GM06990 (cell line): ENCODE measurements at regions not wholly inside any gene's neighbourhood (a gene's known extent, or its start where the extent isn't known, plus 50 kb on each side); places are given as distances from the start of the nearest gene placed in this dataset.

Experiments used
- DNase-seq: peaks from one replicate; pipeline ENCODE4 v3.0.0-alpha.2; 2011; ENCODE audit not compliant: insufficient read length; ENCODE audit errors: extremely low read depth
- H3K27me3 ChIP-seq: replicated peaks from 2 replicates; pipeline ENCODE4 v1.6.0; 2011; ENCODE audit warnings: low read length; ENCODE audit not compliant: control insufficient read depth, insufficient read depth
- H3K36me3 ChIP-seq: 2 replicates; pipeline ENCODE4 v1.5.1; 2011; ENCODE audit warnings: low read length; ENCODE audit not compliant: control insufficient read depth, insufficient read depth
- H3K4me3 ChIP-seq: replicated peaks from 2 replicates; pipeline ENCODE4 v1.5.1; 2011; ENCODE audit warnings: low read depth, mild to moderate bottlenecking, control low read depth, low read length
- TF ChIP-seq, protein P1 (sequence below): IDR thresholded peaks from 2 replicates; pipeline ENCODE4 v1.5.1; 2011; ENCODE audit warnings: low read length, control low read depth, mild to moderate bottlenecking, inconsistent platforms; ENCODE audit not compliant: insufficient read depth, poor library complexity, severe bottlenecking

GRCh38 chr12:60644076-60644475, 1048.2 kb downstream of the SLC16A7 start:
- Histone ChIP-seq H3K4me3 (no peak overlapping the region), H3K27me3 (no peaks in the 10 kb centered on the region), H3K36me3 (no peaks in the 10 kb centered on the region)
- TF ChIP-seq, protein P1, sequence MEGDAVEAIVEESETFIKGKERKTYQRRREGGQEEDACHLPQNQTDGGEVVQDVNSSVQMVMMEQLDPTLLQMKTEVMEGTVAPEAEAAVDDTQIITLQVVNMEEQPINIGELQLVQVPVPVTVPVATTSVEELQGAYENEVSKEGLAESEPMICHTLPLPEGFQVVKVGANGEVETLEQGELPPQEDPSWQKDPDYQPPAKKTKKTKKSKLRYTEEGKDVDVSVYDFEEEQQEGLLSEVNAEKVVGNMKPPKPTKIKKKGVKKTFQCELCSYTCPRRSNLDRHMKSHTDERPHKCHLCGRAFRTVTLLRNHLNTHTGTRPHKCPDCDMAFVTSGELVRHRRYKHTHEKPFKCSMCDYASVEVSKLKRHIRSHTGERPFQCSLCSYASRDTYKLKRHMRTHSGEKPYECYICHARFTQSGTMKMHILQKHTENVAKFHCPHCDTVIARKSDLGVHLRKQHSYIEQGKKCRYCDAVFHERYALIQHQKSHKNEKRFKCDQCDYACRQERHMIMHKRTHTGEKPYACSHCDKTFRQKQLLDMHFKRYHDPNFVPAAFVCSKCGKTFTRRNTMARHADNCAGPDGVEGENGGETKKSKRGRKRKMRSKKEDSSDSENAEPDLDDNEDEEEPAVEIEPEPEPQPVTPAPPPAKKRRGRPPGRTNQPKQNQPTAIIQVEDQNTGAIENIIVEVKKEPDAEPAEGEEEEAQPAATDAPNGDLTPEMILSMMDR = no peak
- DNase-seq = no peak

GRCh38 chr12:60666895-60667294, 1071.1 kb downstream of the SLC16A7 start:
- no peaks in the 10 kb centered on the region for H3K27me3 ChIP-seq
- no peak for DNase-seq
- H3K4me3 ChIP-seq = no peak overlapping the region
- H3K36me3 ChIP-seq = no peaks in the 10 kb centered on the region
- TF ChIP-seq, protein P1 = no peak

DNA sequence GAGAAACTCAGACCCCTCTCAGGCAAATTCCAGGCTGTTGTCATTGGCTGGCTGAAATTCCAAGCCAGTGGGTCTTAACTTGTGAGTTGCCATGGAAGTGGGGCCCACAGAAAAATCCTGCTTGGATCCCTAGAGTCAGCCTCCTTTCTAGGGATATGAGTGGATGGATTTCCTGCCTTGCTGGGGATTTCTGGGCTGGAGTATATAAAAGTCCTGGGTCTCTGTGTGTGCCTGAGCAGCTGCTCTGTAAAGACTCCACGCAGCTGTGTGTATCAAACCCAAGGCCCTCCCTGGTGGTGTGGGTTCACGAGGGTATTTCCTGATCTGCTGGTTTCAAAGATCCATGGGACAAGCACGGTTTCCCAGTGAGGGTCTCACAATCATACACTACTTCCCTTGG, 1077.1 kb downstream of the SLC16A7 start:
- TF ChIP-seq, protein P1 = no peak
- DNase-seq = no peak
- Histone ChIP-seq H3K36me3 (no peaks in the 10 kb centered on the region), H3K4me3 (no peak overlapping the region), H3K27me3 (no peaks in the 10 kb centered on the region)

DNA sequence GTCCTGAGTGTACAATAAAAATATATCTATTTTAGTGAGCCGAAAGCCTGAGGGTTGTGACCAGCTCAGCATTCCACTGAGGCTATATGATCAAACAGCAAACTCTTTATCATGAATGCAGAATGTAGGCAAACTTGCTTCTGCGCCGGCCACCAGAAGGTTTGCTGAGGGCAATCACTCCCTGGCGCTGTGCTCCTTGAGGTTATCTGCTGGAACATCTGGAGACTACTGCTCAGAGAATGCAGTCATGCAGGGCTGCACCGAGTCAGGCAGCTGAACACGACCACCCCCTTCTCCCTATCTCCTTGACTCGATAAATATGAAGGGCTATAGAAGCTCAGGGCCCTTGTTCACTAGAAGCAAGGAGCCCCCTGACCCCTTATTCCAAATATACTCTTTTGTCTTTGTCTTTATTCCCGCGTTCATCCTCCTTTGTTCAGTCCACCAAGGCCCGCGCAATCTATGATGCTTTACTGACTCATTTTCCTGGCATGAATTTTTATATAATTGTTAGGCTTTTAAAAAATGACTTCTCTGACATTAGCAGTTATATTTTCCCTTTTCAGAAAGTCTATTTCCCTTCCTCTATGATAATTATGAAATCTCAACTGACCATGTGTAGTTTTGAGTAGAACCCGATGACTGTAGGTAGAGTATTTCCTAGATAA, 1089.3 kb downstream of the SLC16A7 start:
- TF ChIP-seq, protein P1 = no peak
- Histone ChIP-seq H3K36me3 (no peaks in the 10 kb centered on the region), H3K4me3 (no peak overlapping the region), H3K27me3 (no peaks in the 10 kb centered on the region)
- DNase-seq = no peak

DNA sequence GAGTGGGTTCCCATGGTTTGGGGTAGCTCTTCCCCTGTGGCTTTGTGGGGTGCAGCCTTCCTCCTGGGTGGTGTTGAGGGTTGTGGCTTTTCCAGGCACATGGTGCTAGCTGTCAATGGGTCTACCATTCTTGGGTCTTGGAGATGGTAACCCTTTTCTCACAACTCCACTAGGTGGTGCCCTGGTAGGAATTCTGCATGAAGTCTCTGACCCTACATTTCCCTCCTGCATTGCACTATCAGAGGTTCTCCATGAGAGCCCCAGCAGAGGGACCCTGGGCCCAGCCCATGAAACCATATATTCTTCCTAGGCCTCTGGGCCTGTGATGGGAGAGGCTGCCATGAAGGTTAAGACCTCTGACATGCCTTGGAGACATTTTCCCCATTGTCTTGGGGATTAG, 1093.3 kb downstream of the SLC16A7 start:
- no peaks in the 10 kb centered on the region for H3K27me3 ChIP-seq
- TF ChIP-seq, protein P1 = no peak
- DNase-seq = no peak
- no peaks in the 10 kb centered on the region for H3K36me3 ChIP-seq
- H3K4me3 ChIP-seq = no peak overlapping the region

DNA sequence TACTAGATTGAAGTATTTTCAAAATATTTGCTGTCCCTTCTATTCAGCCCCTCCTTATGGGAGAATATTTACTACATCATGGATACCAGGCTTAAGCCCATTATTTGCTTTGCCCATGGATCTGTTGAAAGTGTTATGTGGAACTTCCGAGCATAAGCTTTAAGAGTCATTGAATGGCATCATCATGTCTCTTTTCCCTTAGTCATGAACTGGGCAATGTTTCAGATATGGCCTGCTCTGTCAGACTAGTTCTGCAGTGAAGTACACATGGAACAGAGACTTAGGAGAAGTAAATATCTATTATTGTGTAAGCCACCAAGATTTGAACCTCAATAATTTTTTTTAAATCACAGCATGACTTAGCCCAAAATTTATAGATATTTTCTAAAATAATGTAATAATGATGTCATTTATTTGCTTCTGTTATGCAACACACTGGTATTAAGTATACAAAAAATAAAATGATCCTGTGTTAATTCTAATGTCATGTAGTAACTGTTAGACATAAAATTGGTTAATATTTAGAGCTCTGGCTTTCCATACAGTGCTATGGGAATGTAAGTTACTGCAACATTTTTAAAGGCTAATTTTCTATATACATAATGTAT, 1097.3 kb downstream of the SLC16A7 start:
- Histone ChIP-seq H3K4me3 (no peak overlapping the region), H3K36me3 (no peaks in the 10 kb centered on the region), H3K27me3 (no peaks in the 10 kb centered on the region)
- TF ChIP-seq, protein P1 = no peak
- DNase-seq = no peak
